ENCODE measurements at regions not wholly inside any gene's neighbourhood (a gene's known extent, or its start where the extent isn't known, plus 50 kb on each side); places are given as distances from the start of the nearest gene placed in this dataset.
A peak's percentile ranks its signal among the peaks of the same experiment; 100 is the strongest.
"Not testable (repeated sequence)": the region's sequence is repeated elsewhere in the genome, so short reads cannot be mapped to it uniquely, and the experiment has no call there.

DNA sequence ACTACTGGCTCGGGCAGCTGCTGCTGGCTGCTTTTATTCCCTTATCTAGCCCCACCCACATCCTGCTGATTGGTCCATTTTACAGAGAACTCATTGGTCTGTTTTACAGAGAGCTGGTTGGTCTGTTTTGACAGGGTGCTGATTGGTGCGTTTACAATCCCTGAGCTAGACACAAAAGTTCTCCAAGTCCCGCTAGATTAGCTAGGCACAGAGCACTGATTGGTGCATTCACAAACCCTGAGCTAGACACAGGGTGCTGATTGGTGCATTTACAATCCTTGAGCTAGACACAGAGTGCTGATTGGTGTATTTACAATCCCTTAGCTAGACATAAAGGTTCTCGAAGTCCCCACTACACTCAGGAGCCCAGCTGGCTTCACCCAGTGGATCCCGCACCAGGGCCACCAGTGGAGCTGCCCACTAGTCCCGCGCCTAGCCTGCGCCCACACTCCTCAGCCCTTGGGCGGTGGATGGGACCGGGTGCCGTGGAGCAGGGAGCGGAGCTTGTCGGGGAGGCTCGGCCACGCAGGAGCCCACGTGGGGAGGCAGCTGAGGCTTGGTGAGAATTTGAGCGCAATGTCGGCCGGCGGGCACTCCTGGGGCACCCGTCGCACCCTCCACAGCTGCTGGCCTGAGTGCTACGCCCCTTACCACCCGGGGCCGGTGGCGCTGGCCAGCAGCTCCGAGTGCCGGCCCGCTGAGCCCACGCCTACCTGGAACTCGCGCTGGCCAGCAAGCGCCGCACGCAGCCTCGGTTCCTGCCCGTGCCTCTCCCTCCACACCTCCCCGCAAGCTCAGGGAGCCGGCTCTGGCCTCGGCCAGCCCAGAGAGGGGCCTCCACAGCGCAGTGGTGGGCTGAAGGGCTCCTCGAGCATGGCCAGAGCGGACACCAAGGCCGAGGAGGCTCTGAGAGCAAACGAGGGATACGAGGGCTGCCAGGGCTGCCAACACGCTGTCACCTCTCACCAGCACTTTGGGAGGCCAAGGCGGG lies 91.1 kb upstream of the HS3ST2 start:
- DNase-seq = not testable (repeated sequence)

DNA sequence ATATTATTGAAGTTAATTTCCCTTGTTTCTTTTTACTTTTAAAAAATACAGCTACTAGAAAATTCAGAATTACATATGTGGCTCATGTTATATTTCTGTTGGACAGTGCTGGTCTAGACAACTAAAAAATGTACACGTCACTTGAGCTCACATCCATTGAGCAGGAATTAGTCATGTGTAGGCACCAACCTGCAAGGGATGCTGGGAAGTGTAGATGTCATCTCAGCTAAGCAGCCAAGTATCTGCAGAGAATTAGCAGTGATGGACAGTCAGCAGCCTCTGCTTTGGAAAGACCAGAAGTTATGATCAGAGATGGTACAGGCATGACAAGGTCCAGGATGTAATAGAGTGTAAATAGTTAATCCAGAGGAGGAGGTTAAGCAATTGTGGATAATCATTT lies 87.1 kb upstream of the HS3ST2 start:
- DNase-seq = no peak

DNA sequence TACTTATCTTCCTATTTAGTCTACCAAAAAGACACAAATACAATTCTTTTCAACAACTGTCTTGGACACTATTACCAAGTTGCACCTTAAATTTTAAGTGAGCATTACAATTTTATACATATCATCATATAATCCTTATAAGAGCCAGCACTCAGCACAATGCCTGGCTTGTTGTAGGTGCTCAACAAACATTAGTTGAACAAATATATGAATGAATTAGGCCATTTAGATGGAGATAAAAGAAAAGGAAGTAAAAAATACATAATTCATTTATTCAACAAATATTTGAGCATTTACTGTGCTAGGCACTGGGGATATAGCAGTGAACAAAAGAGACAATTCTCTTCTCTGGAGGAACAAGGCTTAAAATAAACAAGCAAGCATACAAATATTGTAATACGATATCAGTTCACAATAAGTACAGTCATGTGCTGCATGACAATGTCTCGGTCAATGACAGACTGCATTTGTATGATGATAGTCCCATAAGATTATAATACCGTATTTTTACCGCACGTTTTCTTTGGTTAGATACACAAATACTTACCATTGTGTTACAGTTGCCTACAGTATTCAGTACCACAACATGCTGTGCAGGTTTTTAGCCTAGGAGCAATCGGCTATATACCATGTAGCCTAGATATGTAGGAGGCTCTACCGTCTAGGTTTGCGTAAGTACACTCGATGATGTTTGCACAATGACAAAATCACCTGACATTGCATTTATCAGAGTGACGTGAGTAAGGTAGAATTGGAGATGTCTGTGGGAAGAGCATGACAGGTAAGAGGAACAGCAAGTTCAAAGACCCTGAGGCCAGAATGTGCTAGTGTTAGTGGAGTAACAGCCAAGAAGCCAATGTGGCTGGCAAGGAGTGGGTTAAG lies 86.4 kb upstream of the HS3ST2 start:
- DNase-seq = no peak

DNA sequence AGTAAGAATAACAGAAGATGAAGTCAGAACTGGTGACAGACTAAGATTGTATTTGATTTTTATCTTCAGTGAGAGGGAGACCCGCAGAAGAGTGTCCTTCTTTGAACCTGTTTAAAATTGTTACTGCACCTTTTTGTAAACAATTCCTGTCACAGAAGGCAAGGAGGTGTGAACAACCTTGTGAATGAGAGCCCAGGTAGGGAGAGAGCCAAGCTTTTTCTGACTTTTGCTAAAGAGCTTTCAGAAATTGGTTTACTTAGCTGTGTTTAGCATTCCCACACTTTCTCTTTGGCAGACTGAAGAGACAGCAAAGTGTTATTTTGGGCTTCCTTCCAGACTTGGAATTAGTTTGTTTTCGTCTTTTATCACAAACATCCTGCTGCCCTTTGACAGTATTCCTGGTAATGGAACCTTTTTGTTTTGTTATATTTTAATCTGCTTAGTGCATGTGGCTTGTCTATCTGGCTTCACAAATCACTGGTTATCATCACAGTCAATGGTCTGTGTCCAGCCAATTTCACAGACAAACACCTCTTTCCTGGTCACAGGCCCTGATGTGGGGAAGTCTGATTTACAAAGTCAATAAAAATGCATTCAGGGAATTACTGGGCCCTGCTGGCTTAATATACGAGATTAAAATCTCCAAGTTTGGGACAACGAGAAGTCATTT lies 85.7 kb upstream of the HS3ST2 start:
- DNase-seq = no peak

DNA sequence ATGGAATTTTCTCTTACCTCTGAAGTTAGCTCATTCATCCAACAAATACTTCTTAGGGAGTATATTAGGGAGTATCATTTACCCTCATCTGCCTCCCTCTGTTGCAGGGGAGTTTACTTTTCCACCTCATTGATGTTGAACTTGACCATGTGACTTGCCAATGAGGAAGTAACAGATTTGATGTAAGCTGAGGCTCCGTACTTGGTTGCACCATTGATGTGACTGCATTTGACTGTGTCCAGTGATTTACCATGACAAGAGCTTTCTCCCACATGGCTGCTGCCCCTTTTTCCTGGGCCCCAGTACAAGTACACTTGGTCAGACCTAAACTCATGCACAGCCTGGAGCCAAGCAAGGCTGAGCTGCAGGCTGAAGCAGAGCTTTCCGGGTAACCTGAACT lies 81.6 kb upstream of the HS3ST2 start:
- no peak for DNase-seq

DNA sequence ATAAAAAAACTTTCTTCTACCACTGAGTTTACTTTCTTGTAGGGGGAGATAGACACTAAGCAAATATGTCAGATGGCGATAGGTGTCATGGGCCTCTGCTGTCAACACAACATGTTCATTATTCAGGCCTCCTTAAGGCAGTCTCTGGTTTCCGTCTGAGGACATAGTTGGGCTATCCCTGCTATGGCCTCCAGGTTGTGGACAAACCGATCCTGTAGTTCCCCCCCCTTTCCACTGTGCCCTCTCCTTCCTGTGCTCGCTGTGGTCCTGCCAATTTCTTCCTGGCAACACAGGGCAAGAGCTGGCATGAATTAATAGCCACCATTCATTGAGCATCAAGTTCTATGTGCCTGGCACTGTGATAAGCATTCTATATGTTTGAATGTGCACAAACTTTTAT lies 81.0 kb upstream of the HS3ST2 start:
- DNase-seq = no peak

DNA sequence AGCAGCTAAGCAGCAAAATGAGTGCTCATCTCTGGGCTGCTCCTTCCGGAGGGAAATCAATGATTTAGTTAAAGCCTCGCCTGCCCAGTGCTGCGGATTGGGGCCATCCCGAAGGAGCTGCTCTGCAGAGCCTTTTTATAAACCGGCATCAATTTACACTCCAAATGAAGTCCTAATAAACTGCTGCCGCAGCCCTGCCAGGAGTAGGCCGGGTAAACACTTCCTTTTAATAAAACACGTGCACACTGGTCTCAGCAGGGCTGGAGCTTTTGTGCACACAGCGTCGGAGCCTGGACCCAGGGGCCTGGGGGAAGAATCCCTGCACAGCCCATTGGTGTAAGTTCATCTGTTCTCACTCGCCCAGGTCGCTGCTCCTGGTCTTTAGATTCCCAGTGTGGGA lies 79.6 kb upstream of the HS3ST2 start:
- DNase-seq = peak; percentile 29

DNA sequence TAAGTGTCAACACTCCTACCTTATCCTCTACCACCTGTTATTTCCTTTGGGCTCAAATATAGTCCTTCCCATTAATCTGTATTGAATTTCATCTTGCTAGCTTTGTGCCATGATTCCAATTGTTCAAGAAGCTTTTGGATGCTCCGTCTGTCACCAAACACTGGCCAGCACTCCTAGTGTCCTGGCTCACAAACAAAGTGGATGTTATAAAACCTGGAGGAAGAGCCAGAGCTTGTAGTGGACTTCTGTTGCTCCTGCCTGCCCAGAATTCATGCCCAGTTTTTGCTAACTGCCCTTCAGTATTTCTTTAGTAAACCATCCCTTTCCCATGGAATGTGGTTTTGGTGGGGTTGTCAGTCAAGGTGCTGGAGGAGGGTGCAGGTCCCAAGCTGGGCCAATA lies 77.2 kb upstream of the HS3ST2 start:
- DNase-seq = no peak

DNA sequence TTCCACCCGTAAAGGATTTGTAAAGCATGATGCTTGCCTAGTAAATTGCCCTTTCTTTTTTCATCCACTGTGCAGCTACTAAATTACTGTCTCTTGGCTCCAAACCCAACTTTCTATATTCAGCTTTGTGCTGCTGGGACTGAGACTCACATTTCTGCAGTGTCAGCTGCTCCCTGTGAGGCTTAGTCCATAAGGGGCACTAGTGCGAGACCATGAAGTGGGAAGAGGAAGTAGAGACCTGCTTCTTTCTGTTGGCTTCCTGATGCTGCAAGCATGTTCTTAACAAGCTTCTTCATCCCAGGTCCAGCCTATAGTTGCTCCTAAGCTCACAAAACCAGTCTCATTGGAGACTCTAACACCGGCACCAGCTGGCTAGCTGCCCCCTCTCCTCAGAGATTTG lies 74.9 kb upstream of the HS3ST2 start:
- no peak for DNase-seq

DNA sequence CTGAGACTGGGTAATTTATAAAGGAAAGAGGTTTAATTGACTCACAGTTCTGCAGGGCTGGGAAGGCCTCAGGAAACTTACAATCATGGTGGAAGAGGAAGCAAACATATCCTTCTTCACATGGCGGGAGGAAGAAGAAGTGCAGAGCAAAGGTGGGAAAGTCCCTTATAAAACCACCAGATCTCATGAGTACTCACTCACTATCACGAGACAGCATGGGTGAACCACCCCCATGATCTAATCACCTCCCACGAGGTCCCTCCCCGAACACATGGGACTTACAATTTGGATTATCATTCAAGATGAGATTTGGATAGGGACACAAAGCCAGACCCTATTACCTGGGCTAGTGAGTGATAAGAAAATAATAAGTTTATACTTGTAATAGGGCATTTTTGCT lies 70.6 kb upstream of the HS3ST2 start:
- no peak for DNase-seq

DNA sequence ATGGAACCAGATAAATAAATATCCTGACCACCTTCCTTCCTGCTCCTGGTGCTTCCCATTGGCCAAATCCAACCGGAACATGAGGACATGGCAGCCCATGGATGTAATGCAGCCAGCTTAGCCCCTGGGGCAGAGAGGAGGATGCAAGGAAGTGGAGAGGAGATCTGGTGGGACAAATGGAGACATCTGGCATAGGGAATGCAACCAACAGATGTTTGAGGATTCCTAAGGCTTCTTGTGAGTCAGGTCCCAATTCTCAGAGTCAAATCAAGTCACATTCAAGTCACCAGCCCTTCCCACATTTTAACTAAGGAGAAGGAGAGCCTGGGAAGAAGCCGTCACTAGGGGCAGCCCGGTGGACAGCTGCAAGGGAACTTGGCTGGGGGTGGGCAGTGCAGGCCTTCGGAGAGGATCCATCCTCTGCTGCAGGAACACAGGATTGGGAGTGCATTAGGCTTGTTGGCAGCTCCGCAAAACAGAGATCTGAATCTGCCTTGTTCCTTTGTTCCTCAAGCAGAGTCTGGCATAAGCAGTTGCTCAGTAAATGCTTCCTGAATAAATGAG lies 62.8 kb upstream of the HS3ST2 start:
- no peak for DNase-seq

DNA sequence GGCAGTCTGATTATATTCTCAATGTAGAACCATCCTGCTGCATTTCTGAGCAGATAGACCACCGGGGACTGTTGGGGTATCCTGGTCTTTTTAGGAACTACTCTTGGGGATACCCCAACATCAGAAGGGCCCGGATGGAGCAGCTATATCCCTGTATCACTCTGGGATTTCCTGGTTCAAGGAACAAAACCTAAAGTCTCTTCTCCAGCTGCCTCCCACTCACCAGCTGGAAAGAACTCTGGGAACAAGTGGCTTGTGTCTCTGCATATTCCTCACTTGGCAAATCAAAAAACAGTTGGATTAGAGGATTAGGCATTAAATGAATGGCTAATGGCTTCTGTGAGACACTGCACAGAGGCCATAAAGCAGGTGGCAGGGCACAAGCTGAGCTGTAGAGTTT lies 62.3 kb upstream of the HS3ST2 start:
- DNase-seq = no peak

DNA sequence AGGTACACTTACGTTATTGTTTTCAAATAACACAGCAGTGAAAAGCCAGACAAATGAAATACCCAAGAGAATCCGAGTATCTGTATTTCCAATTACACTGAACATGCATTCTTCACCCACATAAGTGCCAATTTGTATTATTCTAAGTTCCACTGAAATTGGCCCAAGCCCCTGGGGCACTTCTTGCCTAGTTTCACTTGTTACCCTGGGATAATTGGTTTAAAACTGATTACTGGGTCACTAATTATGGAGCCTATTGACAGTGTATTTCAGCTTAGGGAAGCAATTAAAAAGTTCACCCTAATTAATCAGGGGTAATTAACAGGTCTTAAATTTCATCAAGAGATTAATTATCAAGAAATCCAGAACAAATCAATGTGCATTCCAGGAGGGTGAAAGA lies 60.5 kb upstream of the HS3ST2 start:
- no peak for DNase-seq

DNA sequence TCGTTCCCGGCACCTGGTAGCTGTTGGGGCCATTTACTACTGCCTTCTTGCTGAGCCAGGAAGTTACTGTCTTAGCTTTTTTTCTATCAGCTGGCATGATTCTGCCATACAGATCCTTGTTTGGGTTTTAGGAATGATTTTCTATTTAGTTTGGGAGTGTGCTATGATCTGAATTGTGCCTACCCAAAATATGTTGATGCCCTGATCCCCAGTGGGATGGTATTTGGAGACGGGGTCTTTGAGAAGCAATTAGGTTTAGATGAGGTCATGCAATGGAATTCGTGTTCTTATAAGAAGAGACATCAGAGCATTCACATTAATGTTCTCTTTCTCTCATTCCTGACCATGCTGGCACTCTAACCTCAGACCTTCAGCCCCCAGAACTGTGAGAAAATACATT lies 59.4 kb upstream of the HS3ST2 start:
- no peak for DNase-seq

DNA sequence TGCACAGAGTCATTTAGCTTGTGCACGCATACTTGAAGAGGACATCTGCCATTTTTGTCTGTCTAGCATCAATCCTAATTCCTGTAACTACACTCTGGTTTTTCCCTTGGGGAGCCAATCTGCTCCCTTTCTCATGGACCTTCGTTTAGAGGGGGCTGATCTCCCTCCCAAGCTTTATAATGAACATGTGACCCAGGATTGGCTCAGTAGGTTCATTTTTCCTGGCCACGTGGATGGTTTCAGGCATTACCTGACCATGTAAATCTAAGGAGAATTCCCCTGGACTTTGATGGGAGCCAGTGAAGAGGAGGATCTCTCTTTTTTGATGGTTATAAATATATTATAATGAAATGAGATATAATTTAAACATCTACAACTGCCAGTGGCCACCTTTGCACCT lies 56.8 kb upstream of the HS3ST2 start:
- no peak for DNase-seq

DNA sequence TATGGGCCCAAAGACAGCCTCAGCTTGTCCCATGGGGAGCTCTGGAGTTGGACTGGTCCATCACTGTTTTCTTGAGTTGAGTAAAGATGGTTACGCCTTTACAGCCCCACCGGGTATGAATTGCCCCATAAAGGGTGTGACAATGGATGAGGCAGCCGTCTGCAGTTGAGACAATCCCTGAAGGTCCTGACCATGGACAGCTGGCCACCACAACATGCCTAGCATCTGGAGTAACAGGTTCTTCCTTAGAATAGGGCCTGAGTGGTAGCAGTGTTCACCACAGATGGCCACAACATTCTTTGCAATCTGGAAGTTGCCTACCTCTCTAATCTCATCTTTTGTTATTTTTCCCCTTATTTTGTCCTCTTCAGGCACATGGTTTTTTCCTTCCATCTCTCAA lies 51.5 kb upstream of the HS3ST2 start:
- no peak for DNase-seq

DNA sequence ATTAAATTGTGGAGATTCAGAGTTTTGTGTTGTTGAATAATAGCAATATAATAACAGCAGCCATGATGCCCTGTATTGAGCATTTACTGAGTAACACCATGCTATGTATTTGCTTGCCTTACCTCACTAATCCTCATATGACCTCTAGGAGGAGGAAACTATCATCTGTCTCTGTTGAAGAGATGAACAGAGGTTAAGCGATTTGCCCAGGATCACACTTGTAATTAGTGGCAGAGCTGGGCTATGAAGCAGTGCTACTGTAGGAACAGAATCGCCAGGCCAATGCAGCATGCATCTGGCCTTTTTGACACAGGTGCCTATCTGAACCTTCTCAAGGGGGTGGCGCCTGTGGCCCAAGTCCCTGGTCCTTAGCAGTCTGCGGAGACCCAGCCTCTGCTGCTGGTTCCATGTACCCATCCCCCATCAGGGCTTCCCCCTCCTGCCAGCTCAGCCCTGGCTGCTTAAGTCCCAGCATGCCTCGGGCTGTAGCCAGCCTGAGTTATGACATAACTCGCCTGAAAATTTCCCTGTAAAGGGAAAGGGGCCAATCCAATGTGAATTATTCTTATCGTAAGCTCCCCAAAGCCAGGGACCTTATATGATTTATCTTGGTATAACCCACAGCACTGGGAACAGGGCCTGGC lies 50.4 kb upstream of the HS3ST2 start:
- DNase-seq = peak; percentile 69
